Hepatic stellate cell (primary cell): ENCODE measurements at regions not wholly inside any gene's neighbourhood (a gene's known extent, or its start where the extent isn't known, plus 50 kb on each side); places are given as distances from the start of the nearest gene placed in this dataset.
"Not testable (repeated sequence)": the region's sequence is repeated elsewhere in the genome, so short reads cannot be mapped to it uniquely, and the experiment has no call there.

Experiments used
- DNase-seq: peaks from one replicate; pipeline ENCODE4 v3.0.0; 2011; ENCODE audit warnings: low spot score

DNA sequence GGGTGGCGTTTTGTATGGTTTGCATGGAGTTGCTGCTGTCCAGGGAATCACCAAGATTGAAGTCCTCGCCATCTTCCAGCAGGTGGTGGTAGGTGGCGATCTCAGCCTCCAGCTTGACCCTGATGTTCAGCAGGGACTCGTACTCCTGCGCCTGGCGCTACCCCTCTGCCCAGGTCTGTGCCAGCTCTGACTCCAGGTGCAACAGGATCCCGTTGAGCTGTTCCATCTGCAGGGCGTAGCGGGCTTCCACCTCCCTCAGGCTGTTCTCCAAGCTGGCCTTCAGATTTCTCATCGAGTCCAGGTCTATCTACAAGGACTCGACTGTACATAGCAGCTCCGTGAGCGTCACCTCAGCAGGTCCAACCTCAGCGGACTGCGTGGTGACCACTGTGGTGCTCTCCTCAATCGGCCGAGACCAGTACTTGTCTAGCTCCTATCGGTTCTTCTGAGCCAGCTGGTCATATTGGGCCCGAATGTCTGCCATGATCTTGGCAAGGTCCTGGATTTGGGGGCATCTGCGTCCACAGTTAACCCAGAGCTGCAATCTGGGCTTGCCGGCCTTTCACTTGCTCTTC is 1584.8 kb upstream of the ACO1 start:
- no peak for DNase-seq

DNA sequence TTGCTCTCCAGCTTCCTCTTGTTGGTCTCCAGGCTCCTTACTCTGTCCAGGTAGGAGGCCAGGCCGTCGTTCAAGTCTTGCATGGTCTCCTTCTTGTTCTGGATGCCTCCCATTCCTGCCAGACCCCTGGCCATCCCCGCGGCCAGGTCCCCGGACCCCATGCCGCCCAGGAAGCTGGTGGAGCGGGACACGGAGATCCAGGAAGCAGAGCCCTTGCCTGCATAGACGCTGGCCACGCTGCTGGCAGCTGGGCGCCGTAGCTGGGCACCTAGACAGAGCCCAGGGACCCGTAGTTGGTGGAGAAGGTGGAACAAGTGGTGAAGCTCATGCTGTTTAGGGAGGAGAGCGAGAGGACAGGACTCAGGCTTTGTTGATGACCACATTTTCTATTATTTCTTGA is 1584.0 kb upstream of the ACO1 start:
- DNase-seq: no peak

DNA sequence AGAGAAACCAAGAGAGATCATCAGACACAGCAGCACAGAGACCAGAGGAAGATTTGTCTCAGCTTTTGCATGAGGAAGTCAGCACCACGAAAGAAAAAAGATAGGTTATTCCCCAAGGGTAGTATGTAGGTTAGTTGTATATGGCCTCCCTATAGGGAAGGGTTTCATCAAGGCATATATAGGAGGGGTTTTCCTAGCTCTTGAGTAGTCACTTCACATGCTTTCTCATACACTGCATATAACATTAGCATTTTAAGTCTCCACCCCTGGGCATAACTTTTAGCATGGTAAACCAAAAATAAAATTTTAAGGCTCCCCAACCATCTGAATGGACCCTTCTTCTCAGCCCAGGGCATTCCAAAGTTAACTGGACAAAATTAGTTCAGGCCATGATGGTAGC is 1571.6 kb upstream of the ACO1 start:
- no peak for DNase-seq

DNA sequence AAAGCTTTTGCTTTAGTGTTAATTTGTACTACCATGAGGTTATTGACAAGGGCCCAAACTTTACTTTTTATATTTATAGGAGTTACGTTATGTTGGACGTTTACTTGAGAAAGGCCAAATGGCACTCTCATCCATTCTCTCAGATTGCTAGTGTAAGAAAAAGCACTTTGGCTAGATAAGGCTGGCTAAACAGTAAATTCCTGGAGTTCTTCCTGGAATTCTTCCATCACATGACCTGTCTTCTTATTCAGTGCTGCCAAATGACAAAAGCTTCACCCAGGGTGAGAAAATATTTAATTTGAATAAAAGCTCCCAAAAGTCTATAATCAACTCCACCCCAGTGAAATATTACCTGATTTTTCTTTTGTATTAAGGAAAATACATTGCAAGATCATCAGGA is 1568.9 kb upstream of the ACO1 start:
- no peak for DNase-seq

DNA sequence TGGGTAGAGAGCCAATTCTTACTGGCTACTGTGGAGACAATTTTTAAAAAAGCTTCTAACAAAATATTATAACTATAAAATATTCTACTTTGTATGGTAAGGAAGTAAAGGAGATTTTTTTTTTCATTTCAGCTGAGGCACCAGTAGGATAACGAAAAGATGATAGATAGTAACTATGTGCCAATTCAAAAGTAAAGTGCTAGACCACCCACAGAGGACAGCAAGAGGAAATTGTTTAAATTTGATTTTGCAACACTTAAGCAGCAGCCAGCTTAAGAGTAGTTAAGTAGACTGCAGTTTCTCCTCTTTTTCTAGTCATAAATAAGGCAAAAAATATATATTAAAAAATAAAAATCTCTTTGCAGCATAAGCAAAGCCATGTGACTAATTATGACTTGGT is 1539.3 kb upstream of the ACO1 start:
- DNase-seq: no peak

DNA sequence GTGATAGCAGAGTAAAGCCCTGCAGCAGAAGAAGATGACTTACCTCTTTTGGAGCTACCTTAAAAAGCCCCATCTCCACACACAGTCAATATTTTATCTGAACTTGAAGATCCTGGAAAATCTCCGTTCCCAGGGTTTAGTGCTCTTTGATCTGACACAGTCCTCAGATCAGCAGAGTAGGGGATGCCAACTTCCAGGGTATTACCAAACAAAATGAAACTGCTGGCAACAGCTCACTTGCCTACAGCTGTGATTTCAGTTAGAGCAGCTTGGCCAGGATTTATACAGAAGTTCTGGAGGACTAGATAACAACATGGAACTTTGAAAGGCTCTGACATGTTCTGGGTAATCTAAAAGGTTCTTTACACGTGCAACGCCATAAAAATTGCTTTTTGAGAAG is 1537.8 kb upstream of the ACO1 start:
- no peak for DNase-seq

DNA sequence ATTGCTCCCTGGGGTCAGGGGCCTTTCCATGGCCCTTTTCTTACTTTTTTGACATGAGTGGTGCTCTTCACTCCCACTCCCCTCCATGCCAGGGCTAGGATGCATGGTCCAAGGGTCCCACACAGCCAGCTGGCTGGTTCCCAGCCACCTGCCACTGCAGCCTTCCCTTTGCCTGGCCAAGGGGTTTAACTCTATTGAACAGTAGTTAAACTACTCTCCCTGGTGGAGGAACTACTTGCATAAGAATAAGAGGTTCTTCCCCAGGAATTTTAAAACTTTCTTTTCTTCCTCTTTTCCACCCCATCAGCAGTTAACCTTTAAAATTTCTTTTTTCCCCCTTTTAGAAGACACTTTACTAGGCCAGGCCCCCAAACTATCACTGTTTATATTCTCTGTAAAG is 1532.8 kb upstream of the ACO1 start:
- no peak for DNase-seq

DNA sequence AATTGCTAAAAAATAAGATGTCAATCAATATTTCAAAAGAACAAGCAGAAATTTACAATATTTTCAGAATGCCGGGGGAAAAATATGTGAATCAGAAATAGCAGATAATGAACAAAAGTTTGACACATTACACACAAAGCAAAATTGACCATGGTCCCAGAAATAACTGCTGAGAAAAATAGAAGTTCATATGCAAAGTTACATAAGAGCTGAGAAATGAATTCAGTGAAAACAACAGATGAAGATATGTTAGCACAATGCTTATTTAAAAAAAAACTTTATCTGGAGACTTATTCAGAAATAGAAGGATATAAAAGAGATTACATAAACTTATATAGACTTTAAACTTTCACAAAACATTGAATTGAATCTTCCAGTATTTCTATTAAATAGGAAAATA is 1483.7 kb upstream of the ACO1 start:
- DNase-seq: no peak

DNA sequence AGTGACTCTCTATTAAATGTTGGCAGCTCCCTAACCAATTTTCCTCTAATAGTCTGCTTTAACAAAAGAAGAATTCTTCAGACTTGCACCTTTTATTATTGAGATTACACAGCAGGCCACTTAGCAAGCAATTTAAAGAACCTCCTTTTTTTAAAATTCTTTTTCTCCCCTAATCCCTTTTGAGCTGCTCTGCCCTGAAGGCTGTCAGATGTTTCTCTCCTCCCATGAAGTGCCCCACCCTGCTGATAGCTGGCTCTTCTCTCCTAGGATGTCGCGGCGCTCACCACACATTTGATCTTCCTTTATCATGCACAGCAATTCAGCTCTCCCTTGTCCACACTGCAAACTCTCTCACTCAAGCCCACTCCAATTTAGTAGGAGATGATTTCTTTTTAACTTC is 1471.1 kb upstream of the ACO1 start:
- DNase-seq: no peak

DNA sequence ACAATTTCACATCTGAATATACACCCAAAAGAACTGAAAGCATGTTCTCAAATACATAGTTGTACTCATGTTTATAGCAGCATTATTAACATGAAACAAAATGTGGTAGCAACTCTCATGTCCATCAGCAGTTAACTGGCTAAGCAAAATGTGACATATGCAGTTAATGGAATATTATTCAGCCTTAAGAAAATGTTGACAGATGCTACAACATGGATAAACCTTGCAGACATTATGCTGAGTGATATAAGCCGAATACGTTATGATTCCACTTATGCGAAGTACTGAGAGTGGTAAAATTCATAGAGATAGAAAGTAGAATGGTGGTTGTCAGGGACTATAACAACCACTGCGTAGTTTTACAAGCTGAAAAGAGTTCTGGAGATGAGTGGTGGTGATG is 1469.0 kb upstream of the ACO1 start:
- no peak for DNase-seq

DNA sequence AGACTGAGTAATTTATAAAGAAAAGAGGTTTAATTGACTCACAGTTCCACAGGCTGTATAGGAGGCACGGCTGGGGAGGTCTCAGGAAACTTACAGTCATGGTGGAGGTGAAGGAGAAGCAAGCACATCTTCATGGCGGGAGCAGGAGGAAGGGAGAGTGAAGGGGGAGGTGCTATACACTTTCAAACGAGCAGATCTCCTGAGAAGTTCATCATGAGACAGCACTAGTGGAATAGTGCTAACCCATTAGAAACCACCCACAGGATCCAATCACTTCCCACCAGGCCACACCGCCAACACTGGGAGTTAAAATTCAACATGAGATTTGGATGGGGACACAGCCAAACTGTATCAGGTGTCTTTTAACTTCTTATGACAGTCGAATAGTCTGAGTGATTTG is 1459.3 kb upstream of the ACO1 start:
- no peak for DNase-seq

DNA sequence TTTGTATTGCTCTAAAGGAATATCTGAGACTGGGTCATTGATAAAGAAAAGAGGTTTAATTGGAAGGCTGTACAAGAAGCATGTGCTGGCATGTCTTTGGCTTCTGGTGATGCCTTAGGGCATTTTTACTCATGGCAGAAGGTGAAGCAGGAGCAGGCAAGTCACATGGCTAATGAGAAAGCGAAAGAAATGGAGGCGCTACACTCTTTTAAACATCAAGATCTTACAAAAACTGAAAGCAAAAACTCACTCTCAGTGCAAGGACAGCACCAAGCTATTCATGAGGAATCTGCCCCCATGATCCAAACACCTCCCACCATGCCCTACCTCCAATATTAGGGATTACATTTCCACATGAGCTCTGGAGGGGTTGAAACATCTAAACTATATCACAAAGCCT is 1458.8 kb upstream of the ACO1 start:
- DNase-seq: no peak

DNA sequence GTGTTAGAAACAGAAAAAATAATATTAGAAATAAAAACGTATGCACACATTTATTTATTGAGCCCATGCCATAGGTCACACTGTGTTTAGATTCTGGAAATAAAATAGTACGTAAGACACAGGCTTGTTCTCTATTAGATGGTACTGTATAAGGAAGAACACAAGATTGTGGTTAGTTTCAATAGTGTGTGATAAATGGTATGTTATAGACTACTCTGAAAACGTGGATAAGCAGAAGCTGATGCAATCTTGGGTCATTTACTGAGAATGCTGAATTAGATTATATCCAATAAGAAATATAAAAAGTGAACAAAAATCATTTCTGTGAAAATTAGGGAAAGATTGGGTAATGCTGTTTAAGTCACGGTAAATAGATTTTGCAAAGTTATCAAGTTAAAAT is 1456.4 kb upstream of the ACO1 start:
- DNase-seq: no peak

DNA sequence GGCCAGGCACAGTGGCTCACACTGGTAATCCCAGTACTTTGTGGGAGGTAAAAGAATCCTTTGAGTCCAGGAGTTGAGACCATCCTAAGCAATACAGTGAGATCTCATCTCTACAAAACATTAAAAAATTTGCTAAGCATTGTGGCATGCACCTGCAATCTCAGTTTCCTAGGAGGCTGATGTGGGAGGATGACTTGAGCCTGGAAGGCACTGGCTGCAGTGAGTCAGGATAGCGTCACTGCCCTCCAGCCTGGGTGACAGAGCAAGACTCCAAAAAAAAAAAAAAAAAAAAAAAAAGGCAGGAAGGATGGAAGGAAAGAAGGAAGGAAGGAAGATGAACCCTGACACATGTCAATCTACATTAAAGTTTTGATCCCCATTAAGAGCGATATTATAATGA is 1452.2 kb upstream of the ACO1 start:
- no peak for DNase-seq

DNA sequence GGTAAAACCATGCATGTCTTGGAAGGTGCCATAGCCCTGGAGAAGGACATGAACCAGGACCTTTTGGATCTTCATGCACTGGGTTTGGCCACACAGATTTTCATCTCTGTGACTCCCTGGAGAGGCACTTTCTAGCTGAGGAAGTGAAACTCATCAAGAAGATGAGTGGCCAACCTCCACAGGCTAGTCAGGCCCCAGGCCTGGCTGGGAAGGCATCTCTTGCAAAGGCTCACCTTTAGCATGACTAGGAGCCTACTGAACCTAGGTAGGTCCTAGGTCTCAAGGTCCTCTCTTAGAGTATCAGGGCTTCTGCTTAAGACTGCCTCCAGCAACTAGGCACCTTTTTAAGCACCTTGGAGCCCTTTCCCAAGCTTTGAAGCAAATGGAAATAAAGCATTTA is 1448.7 kb upstream of the ACO1 start:
- DNase-seq: no peak

DNA sequence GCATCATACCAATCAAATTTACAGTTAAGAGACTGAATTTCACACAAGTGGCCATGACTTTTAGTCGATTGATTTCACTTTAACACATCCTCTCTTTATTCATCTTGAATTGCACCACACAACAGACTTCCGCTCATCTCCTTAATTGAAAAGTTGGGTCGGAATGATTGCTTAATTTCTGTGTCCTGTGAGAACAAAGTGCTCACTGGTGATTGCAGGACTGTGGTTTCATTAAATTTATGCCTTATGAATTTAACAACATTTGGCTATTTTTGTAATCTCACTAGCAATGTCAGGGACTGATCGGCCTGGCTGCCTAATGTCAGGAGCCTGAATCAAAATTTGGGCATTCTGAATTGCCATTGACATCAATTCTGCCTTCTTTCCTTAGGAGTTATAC is 1447.3 kb upstream of the ACO1 start:
- DNase-seq: no peak

DNA sequence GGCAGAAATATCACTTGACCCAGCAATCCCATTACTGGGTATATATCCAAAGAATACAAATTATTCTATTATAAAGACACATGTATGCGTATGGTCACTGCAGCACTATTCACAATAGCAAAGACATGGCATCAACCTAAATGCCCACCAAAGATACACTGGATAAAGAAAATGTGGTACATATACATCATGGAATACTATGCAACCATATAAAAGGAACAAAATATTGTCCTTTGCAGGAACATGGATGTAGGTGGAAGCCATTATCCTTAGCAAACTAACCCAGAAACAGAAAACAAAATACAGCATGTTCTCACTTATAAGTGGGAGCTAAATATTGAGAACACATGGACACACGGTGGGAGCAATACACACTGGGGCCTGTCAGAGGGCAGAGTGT is 1441.6 kb upstream of the ACO1 start:
- DNase-seq: not testable (repeated sequence)

DNA sequence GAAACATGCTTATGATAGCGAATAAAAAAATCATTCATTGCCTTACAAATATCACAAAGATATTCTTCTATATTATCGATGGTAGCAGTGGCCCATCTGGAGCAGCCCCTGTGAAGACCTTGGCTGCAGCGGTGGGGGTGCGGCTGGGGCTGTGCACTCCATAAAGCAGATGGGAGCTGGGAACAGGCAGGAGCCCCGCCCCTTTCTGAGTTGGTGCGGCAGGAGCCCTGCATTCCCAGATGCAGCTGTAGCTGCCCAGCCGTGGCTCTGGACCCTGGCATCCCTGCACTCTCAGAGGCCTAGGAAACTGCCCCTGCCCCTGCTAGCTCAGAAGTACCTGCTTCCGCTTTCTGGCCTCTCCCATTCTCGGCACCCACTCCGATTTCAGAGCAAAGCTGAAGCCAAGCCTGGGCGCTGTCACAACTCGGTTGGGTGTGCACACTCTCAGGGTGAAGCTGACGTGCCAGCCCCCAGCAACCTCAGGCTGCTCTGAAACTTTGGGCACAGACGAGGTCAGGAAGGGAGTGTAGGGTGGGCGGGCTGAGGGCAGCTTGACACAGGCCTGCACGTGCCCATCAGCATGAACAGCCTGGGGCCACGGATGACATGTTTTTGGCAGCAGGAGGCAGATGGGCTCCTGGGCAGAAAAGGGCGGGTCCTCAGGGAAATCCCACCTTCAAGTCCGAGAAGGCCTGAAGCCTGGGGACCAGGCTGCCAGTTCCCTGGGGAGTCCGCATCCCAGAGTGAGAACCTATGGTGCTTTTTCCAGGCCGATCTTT is 1440.8 kb upstream of the ACO1 start:
- no peak for DNase-seq

DNA sequence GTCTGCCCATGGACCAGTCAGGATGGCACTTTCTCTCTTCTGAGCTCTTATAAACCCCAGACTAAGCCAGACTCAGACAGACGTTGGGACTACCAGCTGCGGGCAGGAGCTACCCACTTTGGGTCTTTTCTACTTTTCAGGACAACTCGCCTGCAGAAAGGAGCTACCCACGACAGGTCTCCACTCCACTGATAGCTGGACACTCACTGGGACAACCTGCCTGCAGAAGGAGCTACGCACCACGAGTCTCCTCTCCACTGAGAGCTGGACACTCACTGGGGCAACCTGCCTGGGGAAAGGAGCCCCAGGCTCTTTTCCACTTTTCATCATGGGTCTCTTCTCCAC is 1440.2 kb upstream of the ACO1 start:
- no peak for DNase-seq

DNA sequence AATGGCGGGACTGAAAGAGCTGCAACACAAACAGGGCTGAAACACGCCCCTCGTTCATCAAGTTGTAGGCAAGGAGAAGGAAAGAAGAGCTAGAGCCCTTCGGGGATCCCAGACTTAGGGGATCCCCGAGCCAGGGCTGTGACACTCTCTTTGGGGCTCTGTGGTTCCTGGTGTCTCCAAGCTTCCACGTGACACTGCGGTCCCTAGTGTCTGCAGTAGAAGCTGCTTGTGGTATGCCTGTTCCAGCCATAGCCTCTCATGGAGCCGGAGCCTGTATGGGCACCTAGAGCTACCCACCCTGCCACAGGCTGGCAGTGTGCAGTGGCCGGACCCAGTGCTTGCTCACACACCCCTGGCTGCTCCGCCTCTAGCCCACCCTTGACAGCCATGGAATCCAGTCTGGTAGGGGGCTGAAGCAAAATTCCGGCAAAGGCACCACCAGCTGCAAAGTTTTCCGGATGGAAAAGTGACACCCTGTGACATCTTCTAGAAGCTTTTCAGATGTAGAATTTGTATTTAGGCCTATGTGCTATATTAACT is 1439.6 kb upstream of the ACO1 start:
- DNase-seq: no peak

DNA sequence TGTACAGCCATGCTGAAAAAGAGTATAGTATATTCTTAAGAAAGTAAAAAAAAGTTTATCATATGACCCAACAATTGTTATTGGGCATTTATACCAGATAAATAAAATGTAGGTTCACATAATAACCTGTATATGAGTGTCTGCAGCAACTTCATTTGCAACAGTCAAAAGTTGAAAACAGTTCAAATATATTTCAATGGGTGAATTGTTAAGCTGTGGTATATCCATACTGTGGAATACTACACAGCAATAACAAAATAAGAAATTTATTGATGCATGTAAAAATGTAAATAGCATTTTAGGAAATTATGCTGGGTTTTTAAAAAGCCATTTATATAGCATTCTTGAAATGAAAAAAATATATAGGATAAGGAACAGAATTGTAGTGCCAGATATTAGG is 1420.1 kb upstream of the ACO1 start:
- no peak for DNase-seq

DNA sequence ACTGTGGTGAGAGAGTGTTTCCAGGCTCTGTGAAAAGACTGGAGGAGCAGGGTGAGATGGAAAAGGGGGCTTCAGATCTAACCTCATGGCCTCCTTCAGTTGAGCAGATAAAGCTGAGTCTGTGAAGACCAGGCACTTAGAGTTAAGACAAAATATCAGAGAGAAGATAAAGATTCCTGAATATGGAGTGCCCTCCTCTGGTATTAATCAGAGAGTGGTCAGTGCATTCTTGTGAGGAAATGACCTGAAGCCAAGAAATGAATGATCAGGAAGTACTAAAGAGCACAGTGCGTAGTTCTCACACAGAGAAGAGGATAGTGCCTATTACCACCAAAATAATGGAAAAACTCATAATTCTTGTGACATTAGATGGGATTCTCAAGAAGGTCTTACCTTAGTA is 1417.0 kb upstream of the ACO1 start:
- no peak for DNase-seq

DNA sequence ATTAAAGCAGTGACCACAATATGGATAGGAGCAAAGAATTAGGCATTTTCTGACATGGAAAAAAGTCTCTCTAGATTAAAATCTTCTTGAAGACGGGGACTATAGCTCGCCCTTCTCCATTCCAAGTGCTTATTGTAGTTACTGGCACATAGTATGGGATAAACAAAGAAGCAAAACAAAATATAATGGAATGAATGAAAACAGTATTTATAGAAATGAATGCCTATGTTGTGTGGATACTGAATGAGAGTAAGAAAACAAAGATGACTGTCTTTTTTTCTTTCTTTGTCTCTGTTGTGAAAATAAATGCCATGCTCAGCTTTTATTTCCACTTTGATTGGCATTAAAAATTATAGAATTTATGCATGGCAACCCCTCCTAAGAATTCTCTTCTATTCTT is 1414.3 kb upstream of the ACO1 start:
- no peak for DNase-seq

DNA sequence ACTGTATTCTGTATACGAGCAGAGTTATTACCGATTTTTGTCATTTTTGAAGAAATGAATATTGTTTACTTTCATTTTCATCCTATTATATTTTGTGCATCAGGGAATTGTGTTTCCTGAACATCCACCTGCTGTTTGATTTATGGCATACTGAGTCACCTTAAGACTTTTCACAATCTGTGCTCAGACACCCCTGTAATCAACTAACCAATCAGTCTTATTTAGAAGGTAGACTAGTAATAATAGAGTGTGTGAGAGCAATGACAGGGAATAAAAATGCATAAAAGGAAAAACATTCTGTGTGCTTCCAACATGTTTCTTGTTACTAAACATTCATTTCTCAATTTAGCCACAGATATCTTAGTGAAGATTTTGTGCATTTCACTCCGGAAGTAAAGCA is 1413.6 kb upstream of the ACO1 start:
- DNase-seq: no peak
